ENCODE measurements at regions not wholly inside any gene's neighbourhood (a gene's known extent, or its start where the extent isn't known, plus 50 kb on each side); places are given as distances from the start of the nearest gene placed in this dataset.
A peak's percentile ranks its signal among the peaks of the same experiment; 100 is the strongest.

DNA sequence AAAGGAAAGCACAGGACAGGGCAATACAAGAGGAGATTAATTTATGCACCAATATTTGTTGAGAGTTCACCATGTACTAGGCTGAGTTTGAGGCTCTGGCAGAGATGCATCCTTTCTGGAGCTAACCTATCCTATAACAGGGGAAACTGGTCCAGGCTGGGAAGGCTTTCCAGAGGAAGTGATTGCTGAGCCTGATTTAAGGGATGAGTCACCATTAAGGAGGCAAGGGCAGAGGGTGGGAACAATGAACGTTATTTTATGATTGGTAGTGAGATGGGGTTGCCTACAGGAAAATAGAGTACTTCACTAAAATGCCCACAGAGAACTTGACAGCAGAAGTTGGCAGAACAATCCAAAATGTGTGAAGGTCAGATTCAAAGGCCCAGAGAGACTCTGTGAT lies 141.4 kb downstream of the PLPP3 start:
- Histone ChIP-seq H2AFZ (ENCODE audit: insufficient read depth, low read length, poor library complexity) (no peak overlapping the region), H3K79me2 (ENCODE audit: control insufficient read depth, insufficient read depth, low read length, poor library complexity) (peaks cover 1% of the 10 kb centered on the region), H4K8ac (ENCODE audit: low read depth, low read length) (no peak overlapping the region), H2BK12ac (ENCODE audit: low read length) (peak overlapping the region; percentile 3), H3K79me1 (ENCODE audit: low read length) (peaks cover 21% of the 10 kb centered on the region), H3K9ac (ENCODE audit: low read length) (no peak overlapping the region), H3K23ac (ENCODE audit: low read length) (no peak overlapping the region), H4K12ac (ENCODE audit: low read depth, low read length) (no peak overlapping the region), H3K27me3 (ENCODE audit: insufficient read depth, low read length) (no peaks in the 10 kb centered on the region), H3K36me3 (ENCODE audit: control insufficient read depth in 1 of 2, insufficient read depth in 2 of 2, low read length in 2 of 2) (no peaks in the 10 kb centered on the region), H3K4me2 (ENCODE audit: low read length) (no peak overlapping the region), H3K14ac (ENCODE audit: low read length) (no peak overlapping the region), H2BK120ac (ENCODE audit: insufficient read depth, low read length, poor library complexity) (no peak overlapping the region), H2AK5ac (ENCODE audit: low read length) (no peak overlapping the region), H3K9me3 (ENCODE audit: insufficient read depth, low read depth, low read length) (no peaks in the 10 kb centered on the region), H3K27ac (ENCODE audit: low read depth, low read length) (no peak overlapping the region), H2BK5ac (ENCODE audit: low read depth, low read length, poor library complexity) (no peak overlapping the region), H3K18ac (ENCODE audit: low read length) (no peak overlapping the region), H4K91ac (ENCODE audit: low read depth, low read length) (no peak overlapping the region), H3K4me3 (ENCODE audit: low read depth, low read length) (no peak overlapping the region), H3K4ac (ENCODE audit: low read depth, low read length) (no peak overlapping the region), H3K4me1 (ENCODE audit: control insufficient read depth in 1 of 2, insufficient read depth in 2 of 2, low read length in 2 of 2) (peaks cover 24 to 39% of the 10 kb centered on the region in 2 experiments)
- no peak for DNase-seq
- no CpG with 5 or more reads among the region's 1 CpG for WGBS (ENCODE audit: extremely low coverage, insufficient coverage, insufficient read length)

DNA sequence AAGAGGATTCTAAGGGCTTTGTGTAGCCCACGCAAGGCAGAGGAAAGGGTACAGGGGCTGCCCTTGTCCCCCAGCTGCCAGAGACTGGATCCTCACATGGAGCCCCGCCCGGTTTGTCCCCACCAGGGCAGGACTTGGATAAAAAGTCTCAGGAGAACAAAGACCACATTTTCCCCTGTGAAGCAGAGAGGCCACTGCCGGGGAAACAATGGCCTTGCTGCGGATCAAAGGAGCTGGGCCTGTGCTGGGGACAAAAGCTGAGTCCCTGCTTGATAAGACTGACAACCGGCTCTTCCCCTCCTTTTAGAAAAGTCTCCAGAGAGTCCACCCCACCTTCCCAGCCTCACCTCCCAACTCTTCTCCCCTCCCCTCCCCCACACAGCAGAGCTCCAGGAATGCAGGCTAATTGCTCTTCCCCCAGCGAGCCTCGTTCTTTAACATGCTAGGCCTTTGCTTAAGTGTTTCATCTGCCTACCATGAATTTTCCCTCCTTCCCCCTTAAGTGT lies 142.4 kb downstream of the PLPP3 start:
- peak overlapping the region; percentile 83 for H4K8ac ChIP-seq (ENCODE audit: low read depth, low read length)

DNA sequence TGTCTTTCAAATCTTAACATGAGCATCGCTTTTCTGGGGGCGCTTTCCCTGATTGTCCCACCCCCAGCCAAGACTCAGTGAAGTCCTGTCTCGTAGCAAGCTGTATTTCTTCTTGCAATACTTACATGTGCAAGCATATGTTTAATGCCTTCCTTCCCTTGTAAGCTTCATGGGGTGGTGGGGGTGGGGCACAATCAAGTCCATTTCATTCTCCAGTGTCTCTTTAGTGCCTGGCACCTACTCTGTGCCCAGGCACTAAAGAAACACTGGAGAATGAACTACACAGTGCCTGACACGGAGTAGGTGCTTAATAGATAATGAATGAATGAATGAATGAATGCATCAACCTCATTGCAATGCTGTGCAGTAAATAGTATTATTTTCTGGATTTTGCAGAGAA lies 143.1 kb downstream of the PLPP3 start:
- no peak overlapping the region for H4K12ac ChIP-seq (ENCODE audit: low read depth, low read length)
- DNase-seq = no peak
- H2AFZ ChIP-seq (ENCODE audit: insufficient read depth, low read length, poor library complexity) = no peak overlapping the region
- no peak overlapping the region for H3K14ac ChIP-seq (ENCODE audit: low read length)
- H3K27ac ChIP-seq (ENCODE audit: low read depth, low read length) = peak overlapping the region; percentile 84
- peaks cover 28% of the 10 kb centered on the region for H3K79me1 ChIP-seq (ENCODE audit: low read length)
- no peak overlapping the region for H3K4ac ChIP-seq (ENCODE audit: low read depth, low read length)
- no peak overlapping the region for H3K9ac ChIP-seq (ENCODE audit: low read length)
- H3K4me1 ChIP-seq (ENCODE audit: control insufficient read depth in 1 of 2, insufficient read depth in 2 of 2, low read length in 2 of 2) = peaks cover 26 to 43% of the 10 kb centered on the region in 2 experiments
- WGBS (ENCODE audit: extremely low coverage, insufficient coverage, insufficient read length) = no CpG with 5 or more reads among the region's 4 CpGs
- H3K36me3 ChIP-seq (ENCODE audit: control insufficient read depth in 1 of 2, insufficient read depth in 2 of 2, low read length in 2 of 2) = no peaks in the 10 kb centered on the region
- no peak overlapping the region for H3K4me2 ChIP-seq (ENCODE audit: low read length)
- no peak overlapping the region for H3K18ac ChIP-seq (ENCODE audit: low read length)
- H3K27me3 ChIP-seq (ENCODE audit: insufficient read depth, low read length) = no peaks in the 10 kb centered on the region
- peak overlapping the region; percentile 18 for H2BK120ac ChIP-seq (ENCODE audit: insufficient read depth, low read length, poor library complexity)
- peak overlapping the region; percentile 68 for H4K91ac ChIP-seq (ENCODE audit: low read depth, low read length)
- H2BK12ac ChIP-seq (ENCODE audit: low read length) = peak overlapping the region; percentile 51
- peaks cover 1% of the 10 kb centered on the region for H3K79me2 ChIP-seq (ENCODE audit: control insufficient read depth, insufficient read depth, low read length, poor library complexity)
- peak overlapping the region; percentile 29 for H2BK5ac ChIP-seq (ENCODE audit: low read depth, low read length, poor library complexity)
- H4K8ac ChIP-seq (ENCODE audit: low read depth, low read length) = no peak overlapping the region
- peak overlapping the region; percentile 42 for H2AK5ac ChIP-seq (ENCODE audit: low read length)
- H3K23ac ChIP-seq (ENCODE audit: low read length) = no peak overlapping the region
- no peaks in the 10 kb centered on the region for H3K9me3 ChIP-seq (ENCODE audit: insufficient read depth, low read depth, low read length)
- no peak overlapping the region for H3K4me3 ChIP-seq (ENCODE audit: low read depth, low read length)

More for the DNA sequence above, 142.4 kb downstream of the PLPP3 start:
- Histone ChIP-seq H3K4me1 (ENCODE audit: control insufficient read depth in 1 of 2, insufficient read depth in 2 of 2, low read length in 2 of 2) (peaks cover 26 to 43% of the 10 kb centered on the region in 2 experiments), H2BK5ac (ENCODE audit: low read depth, low read length, poor library complexity) (peak overlapping the region; percentile 96), H3K9me3 (ENCODE audit: insufficient read depth, low read depth, low read length) (no peaks in the 10 kb centered on the region), H3K18ac (ENCODE audit: low read length) (peak overlapping the region; percentile 70), H3K4me2 (ENCODE audit: low read length) (peak overlapping the region; percentile 11), H3K14ac (ENCODE audit: low read length) (peak overlapping the region; percentile 27), H2BK120ac (ENCODE audit: insufficient read depth, low read length, poor library complexity) (peak overlapping the region; percentile 92), H3K4ac (ENCODE audit: low read depth, low read length) (peak overlapping the region; percentile 24), H3K79me1 (ENCODE audit: low read length) (peaks cover 27% of the 10 kb centered on the region), H4K91ac (ENCODE audit: low read depth, low read length) (peak overlapping the region; percentile 94), H3K27ac (ENCODE audit: low read depth, low read length) (peak overlapping the region; percentile 84), H2AFZ (ENCODE audit: insufficient read depth, low read length, poor library complexity) (peak overlapping the region; percentile 15), H4K12ac (ENCODE audit: low read depth, low read length) (peak overlapping the region; percentile 14), H2BK12ac (ENCODE audit: low read length) (peak overlapping the region; percentile 96), H3K27me3 (ENCODE audit: insufficient read depth, low read length) (no peaks in the 10 kb centered on the region), H3K23ac (ENCODE audit: low read length) (no peak overlapping the region), H3K36me3 (ENCODE audit: control insufficient read depth in 1 of 2, insufficient read depth in 2 of 2, low read length in 2 of 2) (no peaks in the 10 kb centered on the region), H2AK5ac (ENCODE audit: low read length) (peak overlapping the region; percentile 79), H3K4me3 (ENCODE audit: low read depth, low read length) (no peak overlapping the region), H3K9ac (ENCODE audit: low read length) (no peak overlapping the region), H3K79me2 (ENCODE audit: control insufficient read depth, insufficient read depth, low read length, poor library complexity) (peaks cover 1% of the 10 kb centered on the region)
- WGBS (ENCODE audit: extremely low coverage, insufficient coverage, insufficient read length) = no CpG with 5 or more reads among the region's 8 CpGs
- no peak for DNase-seq

DNA sequence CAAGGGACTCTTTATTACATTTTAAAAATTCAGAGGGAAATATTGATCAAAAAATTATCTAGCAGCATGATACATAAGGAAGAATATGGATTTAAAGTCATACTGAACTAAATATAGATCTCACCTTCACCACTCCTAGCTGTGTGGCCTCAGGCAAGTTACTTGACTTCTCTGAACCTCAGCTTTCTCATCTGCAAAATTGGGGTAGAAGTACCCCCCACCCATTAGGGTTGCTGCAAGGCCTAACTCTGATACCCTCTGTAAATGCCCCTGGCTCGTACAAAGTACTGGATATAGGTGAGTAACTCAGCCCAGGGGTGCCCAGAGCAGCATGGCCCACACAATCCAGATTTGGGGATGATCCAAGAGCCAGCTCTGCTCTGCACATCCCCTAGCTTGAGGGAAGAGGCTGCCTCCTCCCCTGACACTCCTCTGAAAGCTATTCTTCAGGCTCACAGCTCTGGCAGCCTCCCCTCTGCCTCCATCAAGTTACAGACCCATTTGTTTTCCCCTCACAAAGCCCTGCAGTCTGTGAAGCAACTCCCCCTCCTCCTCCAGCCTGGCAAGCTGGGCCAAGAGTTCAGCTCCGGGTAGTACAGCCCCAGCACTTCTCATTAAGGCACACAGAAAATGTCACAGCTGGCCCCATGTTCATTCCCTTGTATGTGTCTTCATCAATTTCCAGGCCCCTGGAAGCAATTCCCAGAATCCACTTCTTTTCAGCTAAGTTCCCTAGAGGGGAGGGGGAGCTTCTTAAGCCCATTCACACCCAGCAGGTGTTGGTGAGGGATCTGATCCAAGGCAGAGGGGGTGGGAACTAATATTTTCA lies 143.7 kb downstream of the PLPP3 start:
- H3K9me3 ChIP-seq (ENCODE audit: insufficient read depth, low read depth, low read length) = no peaks in the 10 kb centered on the region

More for the DNA sequence above, 143.7 kb downstream of the PLPP3 start:
- Histone ChIP-seq H3K79me2 (ENCODE audit: control insufficient read depth, insufficient read depth, low read length, poor library complexity) (peaks cover 1% of the 10 kb centered on the region), H3K79me1 (ENCODE audit: low read length) (peaks cover 28% of the 10 kb centered on the region), H3K4me1 (ENCODE audit: control insufficient read depth in 1 of 2, insufficient read depth in 2 of 2, low read length in 2 of 2) (peaks cover 26 to 45% of the 10 kb centered on the region in 2 experiments), H3K4me2 (ENCODE audit: low read length) (no peak overlapping the region), H2AK5ac (ENCODE audit: low read length) (peak overlapping the region; percentile 6), H3K18ac (ENCODE audit: low read length) (no peak overlapping the region), H2AFZ (ENCODE audit: insufficient read depth, low read length, poor library complexity) (no peak overlapping the region), H4K12ac (ENCODE audit: low read depth, low read length) (no peak overlapping the region), H3K9ac (ENCODE audit: low read length) (no peak overlapping the region), H3K4me3 (ENCODE audit: low read depth, low read length) (no peak overlapping the region), H4K91ac (ENCODE audit: low read depth, low read length) (peak overlapping the region; percentile 68), H2BK12ac (ENCODE audit: low read length) (peak overlapping the region; percentile 51), H2BK5ac (ENCODE audit: low read depth, low read length, poor library complexity) (no peak overlapping the region), H3K27ac (ENCODE audit: low read depth, low read length) (no peak overlapping the region), H3K23ac (ENCODE audit: low read length) (no peak overlapping the region), H3K27me3 (ENCODE audit: insufficient read depth, low read length) (no peaks in the 10 kb centered on the region), H3K4ac (ENCODE audit: low read depth, low read length) (no peak overlapping the region), H4K8ac (ENCODE audit: low read depth, low read length) (no peak overlapping the region), H3K36me3 (ENCODE audit: control insufficient read depth in 1 of 2, insufficient read depth in 2 of 2, low read length in 2 of 2) (no peaks in the 10 kb centered on the region), H2BK120ac (ENCODE audit: insufficient read depth, low read length, poor library complexity) (peak overlapping the region; percentile 18), H3K14ac (ENCODE audit: low read length) (peak overlapping the region; percentile 11)
- no peak for DNase-seq
- no CpG with 5 or more reads among the region's 2 CpGs for WGBS (ENCODE audit: extremely low coverage, insufficient coverage, insufficient read length)

Data from trophoblast cell (in vitro differentiated cells and primary cell).